IPS DF 6.9 (cell line): ENCODE measurements at regions not wholly inside any gene's neighbourhood (a gene's known extent, or its start where the extent isn't known, plus 50 kb on each side); places are given as distances from the start of the nearest gene placed in this dataset.
"Not testable (repeated sequence)": the region's sequence is repeated elsewhere in the genome, so short reads cannot be mapped to it uniquely, and the experiment has no call there.

Experiments used
- DNase-seq: peaks from one replicate; pipeline ENCODE4 v3.0.0-alpha.2; 2013; ENCODE audit warnings: low read depth, low spot score
- H3K27ac ChIP-seq: one replicate; pipeline ENCODE4 v1.5.1; 2013; ENCODE audit warnings: low read length, control low read depth
- H3K27me3 ChIP-seq: 2 replicates; pipeline ENCODE4 v1.6.1; 2013; ENCODE audit warnings: mild to moderate bottlenecking, low read length; ENCODE audit not compliant: control insufficient read depth, insufficient read depth
- H3K36me3 ChIP-seq: 2 replicates; pipeline ENCODE4 v1.6.1; 2013; ENCODE audit warnings: low read length; ENCODE audit not compliant: control insufficient read depth, insufficient read depth
- H3K4me1 ChIP-seq: 2 replicates; pipeline ENCODE4 v1.6.1; 2013; ENCODE audit warnings: low read length; ENCODE audit not compliant: control insufficient read depth, insufficient read depth
- H3K4me3 ChIP-seq: 2 replicates; pipeline ENCODE4 v1.5.1; 2013; ENCODE audit warnings: mild to moderate bottlenecking, low read length
- H3K9me3 ChIP-seq: 2 replicates; pipeline ENCODE4 v1.6.1; 2013; ENCODE audit warnings: low read length, inconsistent platforms; ENCODE audit not compliant: control insufficient read depth, insufficient read depth
- WGBS: extraction: QIAGEN DNeasy Blood & Tissue Kit; methylation state at CpG from one replicate; pipeline ENCODE4 v1.1.7; 2013; ENCODE audit warnings: mixed read lengths, missing lambda C conversion rate; ENCODE audit not compliant: insufficient read length, insufficient coverage; 5-methylcytosine and 5-hydroxymethylcytosine counted together

DNA sequence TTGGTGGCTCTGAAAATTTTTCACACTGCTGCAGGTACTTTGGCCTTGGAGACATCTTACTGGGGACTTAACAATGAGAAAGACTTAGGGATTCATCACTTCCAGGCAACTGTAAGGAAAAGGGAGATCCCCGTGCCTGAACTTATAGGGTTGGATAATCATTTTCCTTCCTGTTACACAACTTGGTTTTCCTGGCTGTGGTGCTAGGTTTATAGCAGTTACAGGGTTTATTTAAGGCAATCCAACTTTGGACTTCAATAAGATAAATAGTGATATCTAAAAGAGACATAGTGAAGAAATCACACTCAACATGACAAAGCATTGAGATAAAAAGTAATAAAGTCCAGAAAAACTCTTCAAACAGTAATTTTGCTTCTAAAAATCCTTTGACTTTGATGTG, 70.2 kb upstream of the RAPH1 start:
- H3K27ac ChIP-seq: no peak overlapping the region
- no peak for DNase-seq
- no CpG with 5 or more reads among the region's 1 CpG for WGBS
- H3K4me1 ChIP-seq: 0 out of 2 replicates have a peak, but pooled peaks cover 1% of the 10 kb centered on the region
- no peaks in the 10 kb centered on the region for H3K36me3 ChIP-seq
- H3K4me3 ChIP-seq: no peak overlapping the region
- no peaks in the 10 kb centered on the region for H3K27me3 ChIP-seq
- H3K9me3 ChIP-seq: no peaks in the 10 kb centered on the region

- Histone ChIP-seq H3K9me3 (no peaks in the 10 kb centered on the region), H3K27ac (no peak overlapping the region), H3K4me3 (no peak overlapping the region), H3K4me1 (0 out of 2 replicates have a peak, but pooled peaks cover 1% of the 10 kb centered on the region), H3K36me3 (no peaks in the 10 kb centered on the region), H3K27me3 (no peaks in the 10 kb centered on the region)
- no peak for DNase-seq
- WGBS: no CpG with 5 or more reads among the region's 3 CpGs
Measured at GRCh38 chr2:203606051-203606450, 71.0 kb upstream of the RAPH1 start.

DNA sequence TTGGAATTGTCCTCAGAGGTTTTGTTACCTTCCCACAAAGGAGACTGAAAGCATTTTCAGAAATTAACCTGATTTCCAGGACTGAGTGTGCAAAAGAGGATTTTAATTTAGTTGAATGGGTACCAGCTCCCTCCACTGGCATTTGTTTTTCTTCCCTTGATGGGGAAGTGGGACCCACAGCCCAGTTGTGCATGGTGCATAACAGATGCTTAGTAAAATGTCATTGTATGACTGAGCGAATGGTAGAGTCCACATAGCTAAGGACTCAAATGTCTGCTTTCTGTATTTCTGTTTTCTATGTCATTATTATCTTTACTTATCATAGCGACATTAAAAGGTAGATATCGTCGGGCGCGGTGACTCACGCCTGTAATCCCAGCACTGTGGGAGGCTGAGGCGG, 75.5 kb upstream of the RAPH1 start:
- DNase-seq: no peak
- WGBS: no CpG with 5 or more reads among the region's 8 CpGs
- Histone ChIP-seq H3K27me3 (no peaks in the 10 kb centered on the region), H3K9me3 (no peaks in the 10 kb centered on the region), H3K27ac (no peak overlapping the region), H3K4me3 (no peak overlapping the region), H3K4me1 (0 out of 2 replicates have a peak, but pooled peaks cover 1% of the 10 kb centered on the region), H3K36me3 (no peaks in the 10 kb centered on the region)

DNA sequence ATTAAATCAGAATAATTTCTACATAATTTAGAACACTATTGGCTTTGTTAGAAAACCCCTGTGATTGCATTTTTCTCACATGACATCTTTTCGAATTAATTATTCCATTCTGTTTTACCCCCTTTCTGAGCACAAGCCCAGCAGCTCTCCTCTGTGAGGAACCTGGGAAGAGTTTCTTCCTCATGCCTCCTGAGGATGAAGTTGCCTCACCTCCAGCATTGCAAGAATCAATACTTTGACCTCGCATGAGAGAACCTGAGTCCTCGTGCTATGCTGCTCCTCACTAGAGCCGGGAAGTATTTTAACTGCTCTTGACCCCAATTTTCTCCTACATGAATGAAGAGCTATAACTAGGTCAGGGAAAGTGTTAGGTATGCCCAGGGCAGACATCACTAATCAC, 77.1 kb upstream of the RAPH1 start:
- H3K4me3 ChIP-seq: no peak overlapping the region
- H3K9me3 ChIP-seq: no peaks in the 10 kb centered on the region
- WGBS: no CpG with 5 or more reads among the region's 4 CpGs
- no peak overlapping the region for H3K27ac ChIP-seq
- no peaks in the 10 kb centered on the region for H3K36me3 ChIP-seq
- no peak for DNase-seq
- H3K27me3 ChIP-seq: no peaks in the 10 kb centered on the region
- 0 out of 2 replicates have a peak, but pooled peaks cover 1% of the 10 kb centered on the region for H3K4me1 ChIP-seq

- Histone ChIP-seq H3K27ac (no peak overlapping the region), H3K27me3 (no peaks in the 10 kb centered on the region), H3K4me1 (no peaks in the 10 kb centered on the region), H3K36me3 (no peaks in the 10 kb centered on the region), H3K4me3 (no peak overlapping the region), H3K9me3 (no peaks in the 10 kb centered on the region)
- DNase-seq: no peak
- no CpG with 5 or more reads among the region's 6 CpGs for WGBS
Measured at GRCh38 chr2:203619267-203619878, 84.3 kb upstream of the RAPH1 start.

DNA sequence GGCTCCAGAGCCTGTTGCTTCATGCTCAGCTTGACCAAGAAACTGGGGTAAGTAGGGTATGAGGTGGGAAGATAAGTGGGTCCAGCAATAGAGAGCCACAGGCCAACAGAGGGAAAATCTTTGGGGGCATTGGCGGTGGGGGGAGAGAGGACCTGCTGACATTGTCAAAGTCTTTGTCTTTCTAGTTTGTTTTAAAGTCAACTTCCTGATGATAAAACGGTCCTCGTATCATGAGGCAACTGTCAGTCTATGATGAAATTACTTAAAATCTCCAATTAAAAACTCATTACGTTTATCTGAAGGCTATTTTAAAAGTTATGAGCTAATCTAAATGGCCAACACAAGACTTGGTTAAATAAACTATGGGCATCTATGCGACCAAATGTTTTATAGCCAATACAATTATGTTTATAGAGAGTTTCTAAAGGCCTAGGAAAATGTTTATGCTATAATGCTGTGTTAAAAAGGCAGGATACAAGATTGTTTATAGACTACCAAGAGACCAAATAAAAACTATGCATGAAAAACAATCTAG, 84.4 kb upstream of the CD28 start:
- Histone ChIP-seq H3K36me3 (no peaks in the 10 kb centered on the region), H3K4me3 (no peak overlapping the region), H3K9me3 (no peaks in the 10 kb centered on the region), H3K4me1 (no peaks in the 10 kb centered on the region), H3K27ac (no peak overlapping the region), H3K27me3 (no peaks in the 10 kb centered on the region)
- WGBS: no CpG with 5 or more reads among the region's 5 CpGs
- DNase-seq: no peak

DNA sequence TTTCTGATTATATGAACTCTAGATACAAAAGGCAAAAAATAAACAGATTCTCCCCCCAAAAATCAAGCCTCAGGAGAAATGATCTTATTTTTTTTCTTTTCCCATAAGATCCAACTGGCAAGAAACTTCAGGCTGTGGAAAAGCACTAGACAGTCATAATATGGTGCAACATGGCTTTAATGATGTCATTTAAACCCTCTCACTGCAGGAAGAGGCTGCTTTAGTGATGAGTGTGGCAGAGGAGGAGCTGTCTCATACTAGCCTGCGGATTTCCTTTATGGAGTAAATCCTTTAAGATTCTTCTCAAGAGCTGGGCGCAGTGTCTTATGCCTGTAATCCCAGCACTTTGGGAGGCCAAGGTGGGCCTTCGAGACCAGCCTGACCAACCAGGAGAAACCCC, 83.3 kb upstream of the CD28 start:
- no peaks in the 10 kb centered on the region for H3K4me1 ChIP-seq
- no CpG with 5 or more reads among the region's 3 CpGs for WGBS
- no peaks in the 10 kb centered on the region for H3K27me3 ChIP-seq
- H3K9me3 ChIP-seq: no peaks in the 10 kb centered on the region
- H3K36me3 ChIP-seq: no peaks in the 10 kb centered on the region
- no peak overlapping the region for H3K4me3 ChIP-seq
- no peak for DNase-seq
- no peak overlapping the region for H3K27ac ChIP-seq

GRCh38 chr2:203623661-203624060, 82.8 kb upstream of the CD28 start:
- no peaks in the 10 kb centered on the region for H3K27me3 ChIP-seq
- no peak overlapping the region for H3K27ac ChIP-seq
- H3K36me3 ChIP-seq: no peaks in the 10 kb centered on the region
- H3K4me3 ChIP-seq: no peak overlapping the region
- H3K9me3 ChIP-seq: no peaks in the 10 kb centered on the region
- WGBS: no CpG with 5 or more reads among the region's 6 CpGs
- no peak for DNase-seq
- H3K4me1 ChIP-seq: no peaks in the 10 kb centered on the region

- no peaks in the 10 kb centered on the region for H3K27me3 ChIP-seq
- H3K4me1 ChIP-seq: no peaks in the 10 kb centered on the region
- no peaks in the 10 kb centered on the region for H3K9me3 ChIP-seq
- DNase-seq: no peak
- H3K36me3 ChIP-seq: no peaks in the 10 kb centered on the region
- no peak overlapping the region for H3K27ac ChIP-seq
- H3K4me3 ChIP-seq: no peak overlapping the region
- no CpG with 5 or more reads among the region's 1 CpG for WGBS
Measured at GRCh38 chr2:203625701-203626100, 80.7 kb upstream of the CD28 start.

DNA sequence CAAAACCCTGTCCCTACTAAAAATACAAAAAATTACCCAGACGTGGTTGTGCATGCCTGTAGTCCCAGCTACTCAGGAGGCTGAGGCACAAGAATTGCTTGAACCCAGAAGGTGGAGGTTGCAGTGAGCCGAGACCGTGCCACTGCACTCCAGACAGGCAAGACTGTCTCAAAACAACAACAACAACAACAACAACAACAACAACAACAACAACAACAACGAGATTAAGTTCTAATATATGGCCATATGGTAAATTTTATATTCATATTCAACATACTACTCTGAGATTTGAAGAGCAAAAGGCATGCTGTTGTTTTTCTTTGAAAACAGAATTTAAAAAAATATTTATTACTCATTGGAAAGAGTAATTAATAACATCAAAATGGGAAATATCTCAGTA, 80.2 kb upstream of the CD28 start:
- H3K27ac ChIP-seq, DNase-seq, H3K9me3 ChIP-seq, H3K4me1 ChIP-seq, H3K36me3 ChIP-seq, H3K27me3 ChIP-seq, H3K4me3 ChIP-seq: not testable (repeated sequence)
- WGBS: no CpG with 5 or more reads among the region's 4 CpGs
